Effector CD4-positive, alpha-beta T cell (primary cell): ENCODE measurements at regions not wholly inside any gene's neighbourhood (a gene's known extent, or its start where the extent isn't known, plus 50 kb on each side); places are given as distances from the start of the nearest gene placed in this dataset.
"Not testable (repeated sequence)": the region's sequence is repeated elsewhere in the genome, so short reads cannot be mapped to it uniquely, and the experiment has no call there.

Experiments used
- DNase-seq: peaks from one replicate; pipeline ENCODE4 v3.0.0-alpha.2; 2020

DNA sequence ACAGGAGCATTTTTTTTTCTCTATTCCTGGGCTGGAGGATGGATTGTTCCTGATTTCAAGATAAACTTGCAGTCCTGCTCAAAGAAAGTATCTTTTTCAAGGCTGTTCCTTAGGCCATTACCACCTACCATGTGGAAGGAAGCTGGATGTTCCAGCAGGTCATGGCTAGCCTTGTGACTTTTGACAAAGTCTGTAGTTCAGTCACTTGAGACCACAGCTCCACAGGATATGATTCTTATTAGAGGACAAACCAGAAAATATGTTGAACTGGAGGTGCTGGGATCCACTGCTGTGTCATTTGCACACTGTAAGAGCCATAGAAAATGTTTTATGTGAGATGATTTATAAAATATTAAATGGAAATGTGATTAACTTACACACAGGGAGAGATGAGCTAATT, 184.2 kb upstream of the ACO1 start:
- no peak for DNase-seq

DNA sequence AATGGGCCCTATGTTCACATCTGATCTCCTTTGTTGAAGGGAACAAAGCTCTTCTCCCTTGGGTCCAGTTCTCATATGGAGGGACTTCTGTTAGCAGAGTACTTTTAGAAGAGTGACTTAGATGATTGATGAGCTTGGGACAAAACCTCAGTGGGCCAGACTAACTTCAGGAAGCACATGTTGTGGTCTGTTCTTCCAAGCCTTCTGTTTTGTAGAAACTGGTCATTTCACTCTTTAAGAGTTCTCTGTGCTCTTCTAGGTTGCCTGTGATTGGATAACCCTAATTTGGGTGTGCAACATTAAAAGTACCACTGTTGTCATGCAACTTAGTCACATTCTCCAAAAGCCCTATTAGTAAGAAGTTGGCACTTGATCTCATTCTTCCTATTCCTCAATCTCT, 183.5 kb upstream of the ACO1 start:
- DNase-seq = no peak

- not testable (repeated sequence) for DNase-seq
Observed at GRCh38 chr9:32209164-32209563, 175.3 kb upstream of the ACO1 start.

GRCh38 chr9:32218100-32218767, 166.2 kb upstream of the ACO1 start:
- DNase-seq = no peak

DNA sequence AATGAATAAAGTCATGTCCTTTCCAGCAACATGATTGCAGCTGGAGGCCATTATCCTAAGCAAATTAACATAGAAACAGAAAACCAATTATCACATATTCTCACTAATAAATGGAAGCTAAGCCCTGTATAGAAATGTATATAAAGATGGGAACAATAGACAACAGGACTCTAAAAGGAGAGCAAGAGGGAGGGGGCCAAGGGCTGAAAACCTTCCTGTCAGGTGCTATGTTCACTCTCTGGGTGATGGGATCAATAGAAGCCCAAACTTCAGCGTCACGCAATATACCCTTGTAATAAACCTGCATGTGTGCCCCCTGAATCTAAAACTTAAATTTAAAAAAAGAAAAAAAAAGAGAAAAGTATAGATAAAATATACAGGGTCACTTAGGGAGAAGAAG, 163.7 kb upstream of the ACO1 start:
- DNase-seq = no peak

DNA sequence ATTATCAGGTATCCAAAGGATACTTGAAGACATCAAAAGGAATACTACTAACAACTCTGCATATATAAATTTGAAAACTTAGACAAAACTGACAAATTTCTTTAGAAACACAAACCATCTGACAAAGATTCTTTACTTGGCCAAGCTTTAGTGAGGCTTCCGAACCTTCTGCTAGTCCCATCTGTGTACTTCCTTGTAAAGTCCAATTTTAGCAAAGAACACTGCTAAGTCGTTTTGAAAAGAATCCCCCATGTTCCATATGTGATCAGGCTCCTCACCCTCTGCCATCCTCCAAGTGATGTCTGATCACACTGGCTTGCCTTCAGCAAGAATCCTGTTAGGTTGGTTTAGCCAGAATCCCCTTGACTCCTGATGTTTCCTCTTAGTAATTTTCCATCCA, 150.0 kb upstream of the ACO1 start:
- no peak for DNase-seq

- no peak for DNase-seq
Observed at GRCh38 chr9:32247168-32247567, 137.3 kb upstream of the ACO1 start.

GRCh38 chr9:32248189-32248712, 136.2 kb upstream of the ACO1 start:
- no peak for DNase-seq

- DNase-seq = no peak
Observed at GRCh38 chr9:32251539-32251938, 132.9 kb upstream of the ACO1 start.

DNA sequence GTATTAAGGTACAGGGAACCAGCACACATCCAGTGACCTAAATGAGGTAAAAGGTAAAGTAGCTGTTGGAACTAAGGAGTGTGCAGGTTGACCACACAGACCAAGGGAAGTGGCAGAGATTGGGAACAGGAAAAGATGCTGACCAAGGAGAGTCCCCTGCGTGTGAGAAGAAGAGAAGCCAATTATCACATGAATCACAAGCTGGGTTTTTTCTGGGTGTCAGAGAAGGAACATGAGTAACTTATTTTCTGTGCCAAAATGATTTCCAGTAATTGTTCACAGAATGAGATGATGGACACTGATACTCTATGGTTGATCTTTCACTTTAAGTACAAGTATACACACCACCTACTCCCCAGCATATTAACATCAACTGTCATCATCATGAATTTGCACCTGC, 130.7 kb upstream of the ACO1 start:
- no peak for DNase-seq

DNA sequence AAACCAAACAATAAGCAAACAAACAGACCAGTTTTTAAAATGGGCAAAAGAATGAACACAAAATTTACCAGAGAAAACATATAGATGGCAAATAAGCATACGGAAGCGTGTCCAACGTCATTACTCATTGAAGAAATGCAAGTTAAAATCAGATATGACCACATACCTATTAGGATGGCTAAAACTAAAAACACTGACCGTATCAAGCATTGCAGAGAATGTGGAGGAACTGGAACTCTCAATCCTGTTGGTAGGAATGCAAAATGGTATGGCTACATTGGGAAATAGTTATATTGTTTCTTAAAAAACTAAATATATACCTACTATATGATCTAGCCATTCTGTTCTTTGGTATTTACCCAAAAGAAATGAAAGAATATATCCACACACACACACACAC, 129.4 kb upstream of the ACO1 start:
- DNase-seq = no peak

DNA sequence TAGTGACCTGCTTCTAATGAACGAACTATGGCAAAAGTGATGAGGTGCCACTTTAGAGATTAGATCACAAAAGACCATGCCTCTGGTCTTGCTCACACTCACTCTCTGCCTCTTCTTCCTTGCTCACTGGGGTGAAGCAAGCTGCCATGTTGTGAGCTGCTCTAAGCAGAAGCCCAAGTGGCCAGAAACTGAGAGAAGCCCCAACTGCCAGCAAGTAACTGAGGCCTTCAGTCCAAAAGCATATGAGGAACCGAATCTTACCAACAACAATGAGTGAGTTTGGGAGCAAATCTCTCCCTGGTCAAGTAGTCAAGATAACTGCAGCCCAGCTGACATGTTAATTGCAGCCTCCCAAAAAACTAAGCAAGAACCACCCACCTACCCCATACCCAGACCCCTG, 126.0 kb upstream of the ACO1 start:
- DNase-seq = no peak

DNA sequence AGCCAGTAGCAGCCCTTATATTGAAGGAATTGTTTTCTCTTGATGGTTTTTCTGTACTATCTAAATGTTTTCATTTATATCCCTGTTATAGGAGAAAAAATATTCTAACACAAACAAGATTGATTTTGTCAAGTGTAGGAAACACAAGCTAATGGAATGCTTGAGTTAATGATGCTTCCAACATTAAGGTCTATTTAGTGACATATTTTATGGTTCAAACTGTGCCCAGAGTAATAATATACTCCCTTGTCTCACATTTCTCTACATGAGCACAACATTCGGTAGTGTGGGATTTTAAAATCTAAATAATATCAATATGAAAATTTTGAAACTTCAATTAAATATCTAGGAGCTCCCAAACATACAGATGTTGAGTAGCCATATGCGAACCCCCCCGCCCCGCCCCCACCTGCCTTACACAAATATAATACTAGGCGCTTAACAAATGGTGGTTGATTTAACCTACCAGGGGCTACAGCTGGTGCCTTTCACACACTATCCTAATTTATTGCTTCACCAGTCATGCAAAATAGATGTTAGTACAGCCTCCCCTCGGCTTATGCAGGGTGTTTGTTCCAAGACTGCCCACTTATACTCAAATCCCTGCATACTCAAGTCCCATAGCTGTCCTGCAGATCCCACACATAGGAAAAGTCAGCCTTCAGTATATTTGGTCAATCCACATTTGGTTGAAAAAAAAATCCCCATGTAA, 124.1 kb upstream of the ACO1 start:
- no peak for DNase-seq

DNA sequence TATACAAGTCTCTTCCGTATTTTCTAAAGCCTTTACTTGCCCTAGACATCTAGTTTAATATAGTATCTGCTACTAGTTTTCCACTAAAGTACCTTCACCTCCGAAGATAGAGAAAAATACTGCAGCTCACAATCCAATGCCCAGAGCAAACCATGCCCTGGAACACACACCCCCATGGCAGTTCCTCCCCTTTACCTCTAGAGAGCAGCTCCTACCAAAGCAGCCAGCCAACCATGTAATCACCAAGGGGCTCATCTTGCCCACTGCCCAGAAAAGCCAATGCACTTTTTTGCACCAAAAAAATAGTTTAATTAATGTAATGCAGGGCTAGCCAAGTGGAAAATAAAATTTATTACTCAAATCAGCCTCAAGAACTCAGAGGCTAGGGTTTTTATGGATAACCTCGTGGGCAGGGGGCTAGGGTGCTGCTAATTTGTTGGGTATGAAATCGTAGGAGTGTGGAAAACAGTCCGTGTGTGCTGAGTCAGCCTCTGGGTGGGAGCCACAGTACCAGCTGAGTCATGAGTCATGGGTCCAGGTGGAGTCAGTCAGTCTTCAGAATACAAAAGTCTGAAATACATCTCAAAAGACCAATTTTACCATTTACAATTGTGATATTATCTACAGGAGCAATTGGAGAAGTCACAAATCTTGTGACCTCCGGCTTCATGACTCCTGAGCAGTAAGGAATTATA, 120.1 kb upstream of the ACO1 start:
- DNase-seq = no peak

- no peak for DNase-seq
Observed at GRCh38 chr9:32265037-32265436, 119.4 kb upstream of the ACO1 start.

GRCh38 chr9:32278991-32279390, 105.5 kb upstream of the ACO1 start:
- no peak for DNase-seq

GRCh38 chr9:32289756-32290155, 94.7 kb upstream of the ACO1 start:
- no peak for DNase-seq

DNA sequence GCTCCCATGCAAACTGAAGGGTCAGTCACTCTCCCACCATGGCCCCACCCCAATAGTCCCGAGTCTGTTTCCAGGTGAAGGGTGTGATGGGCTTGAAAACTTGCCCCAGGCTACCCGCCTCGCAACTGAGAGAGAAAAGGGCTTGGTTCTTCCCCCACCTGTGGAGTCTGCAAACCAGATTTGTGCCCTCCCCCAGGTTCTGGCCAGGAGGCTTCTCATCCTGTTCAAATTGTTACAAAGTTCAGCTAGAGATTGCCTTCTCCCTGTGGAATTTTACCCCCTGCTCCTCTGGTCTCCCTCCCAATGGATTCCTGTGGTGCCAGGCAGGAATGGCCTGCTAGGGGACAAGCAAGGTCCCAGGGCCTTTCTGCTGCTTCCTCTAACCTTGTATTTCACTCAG, 93.1 kb upstream of the ACO1 start:
- no peak for DNase-seq

GRCh38 chr9:32292611-32293010, 91.8 kb upstream of the ACO1 start:
- DNase-seq = no peak

GRCh38 chr9:32293091-32293490, 91.4 kb upstream of the ACO1 start:
- no peak for DNase-seq

GRCh38 chr9:32294106-32294505, 90.3 kb upstream of the ACO1 start:
- no peak for DNase-seq

- no peak for DNase-seq
Observed at GRCh38 chr9:32300373-32300772, 84.1 kb upstream of the ACO1 start.

DNA sequence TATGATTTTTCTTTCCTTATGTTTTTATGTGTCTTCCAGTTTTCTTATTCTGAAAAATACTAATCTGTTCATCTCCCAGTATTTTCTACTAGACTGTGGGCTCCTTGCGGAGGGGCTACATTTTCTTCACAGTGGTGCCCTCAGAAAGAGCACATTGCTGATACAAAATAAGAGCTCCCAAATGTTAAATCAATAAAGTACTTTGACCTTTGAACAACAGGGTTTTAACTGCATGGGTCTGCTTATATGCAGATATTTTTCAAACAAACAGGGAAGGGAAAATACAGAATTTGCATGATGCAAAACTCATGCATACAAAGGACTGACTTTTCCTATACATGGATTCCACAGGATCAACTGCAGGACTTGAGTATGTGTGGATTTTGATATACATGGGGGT, 79.9 kb upstream of the ACO1 start:
- DNase-seq = no peak

DNA sequence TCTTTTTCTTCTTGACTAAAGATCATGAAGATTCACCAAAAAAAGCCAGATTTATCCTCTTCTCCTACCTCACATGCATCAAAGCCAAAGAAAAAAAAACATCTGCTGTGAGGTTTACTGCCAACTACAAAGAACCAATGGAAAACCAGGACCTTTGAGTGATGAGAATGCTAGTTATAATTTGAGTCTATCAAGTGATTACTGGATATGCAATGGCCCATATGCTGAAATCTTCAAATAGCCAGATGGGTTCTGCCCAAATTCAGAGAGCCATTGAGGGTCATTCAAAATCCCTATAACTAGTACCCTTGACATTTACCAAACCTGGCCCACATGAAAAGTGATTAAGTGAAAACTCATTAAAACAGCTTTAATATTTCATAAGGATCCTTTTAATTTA, 78.4 kb upstream of the ACO1 start:
- no peak for DNase-seq
